ENCODE measurements at regions not wholly inside any gene's neighbourhood (a gene's known extent, or its start where the extent isn't known, plus 50 kb on each side); places are given as distances from the start of the nearest gene placed in this dataset.

- no peak for DNase-seq
These were observed 267.4 kb upstream of the CDH4 start for GRCh38 chr20:60984666-60985065.

GRCh38 chr20:60986506-60987156 lies 265.4 kb upstream of the CDH4 start:
- no peak for DNase-seq

GRCh38 chr20:60990061-60990460 lies 262.0 kb upstream of the CDH4 start:
- DNase-seq = no peak

GRCh38 chr20:60990643-60991042 lies 261.4 kb upstream of the CDH4 start:
- no peak for DNase-seq

- DNase-seq = no peak
These were observed 258.5 kb upstream of the CDH4 start for GRCh38 chr20:60993433-60994044.

- no peak for DNase-seq
These were observed 252.8 kb upstream of the CDH4 start for GRCh38 chr20:60999250-60999649.

- no peak for DNase-seq
These were observed 250.0 kb upstream of the CDH4 start for GRCh38 chr20:61002090-61002489.

- DNase-seq = no peak
These were observed 237.6 kb upstream of the CDH4 start for GRCh38 chr20:61014491-61014890.

- no peak for DNase-seq
These were observed 236.5 kb upstream of the CDH4 start for GRCh38 chr20:61015602-61016001.

- DNase-seq = no peak
These were observed 232.7 kb upstream of the CDH4 start for GRCh38 chr20:61019322-61019721.

GRCh38 chr20:61023612-61024011 lies 228.4 kb upstream of the CDH4 start:
- DNase-seq = no peak

GRCh38 chr20:61024390-61024789 lies 227.7 kb upstream of the CDH4 start:
- DNase-seq = no peak

GRCh38 chr20:61025536-61025935 lies 226.5 kb upstream of the CDH4 start:
- DNase-seq = no peak

- no peak for DNase-seq
These were observed 225.9 kb upstream of the CDH4 start for GRCh38 chr20:61026173-61026572.

GRCh38 chr20:61026731-61027130 lies 225.3 kb upstream of the CDH4 start:
- DNase-seq = no peak

GRCh38 chr20:61027218-61027617 lies 224.8 kb upstream of the CDH4 start:
- DNase-seq = no peak

GRCh38 chr20:61030130-61030529 lies 221.9 kb upstream of the CDH4 start:
- no peak for DNase-seq

GRCh38 chr20:61031101-61031830 lies 220.8 kb upstream of the CDH4 start:
- DNase-seq = no peak

- DNase-seq = no peak
These were observed 214.6 kb upstream of the CDH4 start for GRCh38 chr20:61037498-61037897.

GRCh38 chr20:61041481-61041880 lies 210.6 kb upstream of the CDH4 start:
- no peak for DNase-seq

GRCh38 chr20:61042506-61043385 lies 209.3 kb upstream of the CDH4 start:
- no peak for DNase-seq

- DNase-seq = no peak
These were observed 208.4 kb upstream of the CDH4 start for GRCh38 chr20:61043681-61044080.

GRCh38 chr20:61044499-61044898 lies 207.6 kb upstream of the CDH4 start:
- no peak for DNase-seq

Data from NCI-H1694 (cell line).